ENCODE measurements at regions not wholly inside any gene's neighbourhood (a gene's known extent, or its start where the extent isn't known, plus 50 kb on each side); places are given as distances from the start of the nearest gene placed in this dataset.

GRCh38 chr17:70717042-70717441 is 547.7 kb downstream of the KCNJ2 start:
- Histone ChIP-seq H3K23ac (ENCODE audit: low read depth, low read length) (no peak overlapping the region), H3K14ac (replicated peaks; ENCODE audit: low read depth, low read length) (no peak overlapping the region), H3K4ac (ENCODE audit: low read depth, low read length) (no peak overlapping the region), H3K27ac (ENCODE audit: insufficient read depth, low read length) (no peak overlapping the region), H4K8ac (ENCODE audit: low read depth in 2 of 2, low read length in 2 of 2) (no peak overlapping the region), H2AFZ (replicated peaks; ENCODE audit: low read length, poor library complexity) (no peak overlapping the region), H2BK20ac (ENCODE audit: low read depth, low read length) (no peak overlapping the region), H3K4me2 (ENCODE audit: low read depth, low read length) (no peak overlapping the region), H4K20me1 (ENCODE audit: insufficient read depth, low read length) (no peaks in the 10 kb centered on the region), H2BK120ac (ENCODE audit: low read depth, low read length) (no peak overlapping the region), H3K27me3 (ENCODE audit: control insufficient read depth, insufficient read depth, low read length) (no peaks in the 10 kb centered on the region), H2AK5ac (ENCODE audit: low read depth, low read length) (no peak overlapping the region), H4K5ac (ENCODE audit: low read depth, low read length) (no peak overlapping the region), H3K9me1 (ENCODE audit: insufficient read depth, low read length) (no peaks in the 10 kb centered on the region), H3K9ac (ENCODE audit: low read depth, low read length) (no peak overlapping the region), H2BK5ac (ENCODE audit: low read depth, low read length, poor library complexity, severe bottlenecking) (no peak overlapping the region), H2AK9ac (replicated peaks; ENCODE audit: low read depth, low read length, poor library complexity) (no peak overlapping the region), H3K36me3 (ENCODE audit: control insufficient read depth, insufficient read depth, low read length) (no peaks in the 10 kb centered on the region), H3K4me3 (ENCODE audit: insufficient read depth, low read depth, low read length) (no peak overlapping the region), H4K91ac (ENCODE audit: insufficient read depth, low read depth, low read length) (no peak overlapping the region), H3K79me1 (ENCODE audit: low read depth in 1 of 2, low read length in 2 of 2) (no peaks in the 10 kb centered on the region), H3K56ac (ENCODE audit: extremely low read depth, insufficient read depth, low read length) (no peak overlapping the region), H3K18ac (ENCODE audit: low read depth, low read length) (no peak overlapping the region), H3K9me3 (ENCODE audit: control insufficient read depth, insufficient read depth, low read length) (no peaks in the 10 kb centered on the region), H2BK15ac (ENCODE audit: low read depth, low read length) (no peak overlapping the region), H3K4me1 (ENCODE audit: control insufficient read depth, insufficient read depth, low read length) (no peaks in the 10 kb centered on the region)
- no TSS peak for BruUV-seq (replicated peaks)
- ATAC-seq (ENCODE audit: low read depth) (no peak), DNase-seq (no peak)
- in situ Hi-C loops (cut with MboI; ENCODE audit: low sequenced_read_pairs): no loop called here
- dilution Hi-C loops (cut with HindIII; ENCODE audit: low sequenced_read_pairs, unreplicated experiment): no loop called here
- POLR2A ChIA-PET (ENCODE audit: unreplicated experiment): no interaction called here
- intact Hi-C loops (cut with micrococcal nuclease): no loop called here
- CTCF ChIA-PET: no interaction called here
- 80% methylated on average over 1 of the region's 1 CpG; no CpG with 5 or more reads in 1 of the 2 experiments for WGBS, 2 experiments (ENCODE audit: extremely low coverage in 2 of 2, insufficient read length in 1 of 2)
- TF ChIP-seq USF2 (IDR thresholded peaks at IDR 0.05; ENCODE audit: low read depth, low read length): no peak

Measured in IMR-90 (cell line).